Peyer's patch (tissue), 4 donors: ENCODE measurements at regions not wholly inside any gene's neighbourhood (a gene's known extent, or its start where the extent isn't known, plus 50 kb on each side); places are given as distances from the start of the nearest gene placed in this dataset.
A peak's percentile ranks its signal among the peaks of the same experiment; 100 is the strongest.

Source experiments
- DNase-seq, 3 donors: peaks; one replicate each; pipeline ENCODE4 v3.0.0-alpha.2; 2017 to 2019
- H3K27ac ChIP-seq, 4 donors: fragments of 200-600 bp; sonication (generic); one replicate each; pipeline ENCODE4 v1.5.1; 2016 to 2019
- H3K27me3 ChIP-seq, 2 donors: fragments of 200-600 bp; sonication (generic); one replicate each; pipeline ENCODE4 v1.5.1; 2019
- H3K36me3 ChIP-seq, 3 donors: fragments of 200-600 bp; sonication (generic); one replicate each; pipeline ENCODE4 v1.5.1; 2016 to 2019
- H3K4me1 ChIP-seq, 4 donors: fragments of 200-600 bp; sonication (generic); one replicate each; pipeline ENCODE4 v1.5.1; 2016 to 2019
- H3K4me3 ChIP-seq, 4 donors: fragments of 200-600 bp; sonication (generic); 1 replicate in 3 of 4; 2 replicates in 1 of 4; pipeline ENCODE4 v1.5.1; 2016 to 2019; ENCODE audit warnings: mild to moderate bottlenecking in 1 of 4
- H3K9me3 ChIP-seq, 4 donors: fragments of 200-600 bp; sonication (generic); one replicate each; pipeline ENCODE4 v1.5.1; 2016 to 2019; ENCODE audit warnings: mild to moderate bottlenecking in 1 of 4
- CTCF ChIP-seq, 6 experiments: fragments of 450-650 bp in 4 of 6; fragments of 200-600 bp in 2 of 6; sonication (generic) in 1 of 6; IDR thresholded peaks; one replicate each; pipeline ENCODE4 v1.5.1; 2017 to 2019; ENCODE audit warnings: antibody characterized with exemption in 6 of 6, mild to moderate bottlenecking in 3 of 6, moderate library complexity in 1 of 6
- POLR2A ChIP-seq, 2 donors: fragments of 450-650 bp; IDR thresholded peaks; one replicate each; pipeline ENCODE4 v1.5.1; 2017; ENCODE audit warnings: antibody characterized with exemption in 2 of 2, mild to moderate bottlenecking in 2 of 2, moderate library complexity in 2 of 2

DNA sequence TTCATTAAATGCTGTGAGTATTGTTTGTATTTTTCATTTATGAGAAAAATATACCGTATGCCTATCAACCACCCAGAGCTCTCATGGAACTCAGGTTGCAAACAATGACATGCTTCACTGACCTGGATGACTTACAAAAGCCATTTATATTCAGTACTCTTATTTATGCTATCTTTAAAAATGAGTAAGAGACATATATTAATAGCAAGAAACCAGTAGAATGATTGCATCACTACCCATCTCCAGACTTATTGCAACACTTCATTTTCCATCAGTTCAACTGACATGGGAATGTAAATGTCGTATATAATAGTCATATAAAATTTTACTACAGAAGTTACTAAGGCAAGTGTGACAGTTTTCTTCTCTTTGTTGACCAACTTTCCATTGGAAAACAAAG, 69.1 kb downstream of the OTP start:
- Histone ChIP-seq H3K4me1 (no peaks in the 10 kb centered on the region), H3K4me3 (no peak overlapping the region), H3K9me3 (no peaks in the 10 kb centered on the region), H3K27me3 (no peaks in the 10 kb centered on the region), H3K27ac (no peak overlapping the region), H3K36me3 (no peaks in the 10 kb centered on the region)
- TF ChIP-seq CTCF (IDR thresholded peaks at IDR 0.05) (no peak), POLR2A (IDR thresholded peaks at IDR 0.05) (no peak)
- DNase-seq, result no peak

DNA sequence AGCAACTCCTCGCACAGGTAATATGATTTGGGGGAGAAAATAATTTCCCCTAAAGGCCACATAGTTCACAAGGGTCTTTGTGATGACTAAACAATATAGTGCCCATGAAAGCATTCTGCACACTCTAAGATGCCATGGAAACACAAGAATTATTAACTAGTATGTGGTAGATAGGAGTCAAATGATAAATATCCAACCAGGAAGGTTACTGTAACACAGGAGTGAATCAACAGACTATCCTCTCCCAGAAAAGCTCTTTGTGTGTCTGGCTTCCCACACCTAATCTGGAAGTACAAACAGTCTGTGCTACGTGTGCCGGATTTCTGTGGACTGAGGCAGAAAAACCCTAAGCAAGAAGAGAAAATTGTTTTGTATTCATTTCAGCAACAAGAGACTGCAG, 70.0 kb downstream of the OTP start:
- Histone ChIP-seq H3K4me3 (no peak overlapping the region), H3K27ac (no peak overlapping the region), H3K36me3 (no peaks in the 10 kb centered on the region), H3K4me1 (no peaks in the 10 kb centered on the region), H3K9me3 (no peaks in the 10 kb centered on the region), H3K27me3 (no peaks in the 10 kb centered on the region)
- no peak for DNase-seq
- TF ChIP-seq POLR2A (IDR thresholded peaks at IDR 0.05) (no peak), CTCF (IDR thresholded peaks at IDR 0.05) (no peak)

- no peaks in the 10 kb centered on the region for H3K27me3 ChIP-seq
- no peaks in the 10 kb centered on the region for H3K36me3 ChIP-seq
- no peak overlapping the region for H3K4me3 ChIP-seq
- no peaks in the 10 kb centered on the region for H3K4me1 ChIP-seq
- no peak for DNase-seq
- no peaks in the 10 kb centered on the region for H3K9me3 ChIP-seq
- TF ChIP-seq POLR2A (IDR thresholded peaks at IDR 0.05) (no peak), CTCF (IDR thresholded peaks at IDR 0.05) (no peak)
- no peak overlapping the region for H3K27ac ChIP-seq
Observed at GRCh38 chr5:77568082-77568481, 70.4 kb downstream of the OTP start.

DNA sequence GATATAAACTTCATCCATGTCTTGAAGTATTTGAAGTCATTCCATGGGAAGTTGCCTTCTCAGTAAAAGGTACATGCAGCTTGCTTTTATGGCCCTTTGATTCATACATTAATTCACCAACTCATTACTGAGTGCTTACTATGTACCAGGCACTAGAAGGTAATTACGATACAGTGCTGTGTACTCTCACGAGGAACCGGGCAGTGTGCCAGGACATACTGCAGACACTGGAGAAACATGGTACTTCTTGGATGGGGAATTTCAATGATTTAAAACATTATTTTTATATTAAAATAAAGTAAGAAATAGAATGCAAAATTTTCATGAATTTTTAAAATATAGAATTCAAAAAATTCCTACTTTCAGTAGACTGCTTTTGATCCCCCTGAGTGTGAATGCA, 71.4 kb upstream of the WDR41 start:
- Histone ChIP-seq H3K4me1 (no peaks in the 10 kb centered on the region), H3K9me3 (no peaks in the 10 kb centered on the region), H3K27ac (no peak overlapping the region), H3K36me3 (no peaks in the 10 kb centered on the region), H3K27me3 (no peaks in the 10 kb centered on the region), H3K4me3 (no peak overlapping the region)
- no peak for TF ChIP-seq CTCF (IDR thresholded peaks at IDR 0.05)
- no peak for TF ChIP-seq POLR2A (IDR thresholded peaks at IDR 0.05)
- DNase-seq, result no peak

DNA sequence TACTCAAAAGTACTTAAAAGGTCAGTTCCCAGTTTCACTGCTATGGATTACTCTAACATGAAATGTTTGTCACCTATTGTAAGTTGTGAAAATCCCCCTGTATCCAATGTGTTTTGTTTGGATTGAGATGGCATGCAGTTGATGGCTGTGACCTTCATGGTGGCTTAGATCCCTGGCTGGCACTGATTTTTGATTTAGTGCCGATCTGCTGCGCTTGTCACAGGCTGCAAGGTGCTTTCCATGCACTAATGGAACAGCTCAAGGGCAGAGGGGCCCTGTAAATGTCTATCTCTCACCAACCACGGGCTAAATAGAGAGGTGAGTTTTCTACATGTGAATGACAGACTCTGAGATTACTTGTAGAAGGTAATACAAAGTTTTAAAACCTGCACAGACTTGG, 69.8 kb upstream of the WDR41 start:
- H3K4me3 ChIP-seq, result no peak overlapping the region
- TF ChIP-seq CTCF (IDR thresholded peaks at IDR 0.05), result no peak
- TF ChIP-seq POLR2A (IDR thresholded peaks at IDR 0.05), result no peak
- no peak for DNase-seq
- no peak overlapping the region for H3K27ac ChIP-seq
- no peaks in the 10 kb centered on the region for H3K27me3 ChIP-seq
- H3K36me3 ChIP-seq, result no peaks in the 10 kb centered on the region
- H3K4me1 ChIP-seq, result no peaks in the 10 kb centered on the region
- no peaks in the 10 kb centered on the region for H3K9me3 ChIP-seq

- no peak for DNase-seq
- Histone ChIP-seq H3K4me1 (no peaks in the 10 kb centered on the region), H3K9me3 (no peaks in the 10 kb centered on the region), H3K27me3 (no peaks in the 10 kb centered on the region), H3K36me3 (no peaks in the 10 kb centered on the region), H3K4me3 (no peak overlapping the region), H3K27ac (no peak overlapping the region)
- TF ChIP-seq CTCF (IDR thresholded peaks at IDR 0.05), result peak in 4 of 6 experiments; percentile 40 to 55 (median 52)
- no peak for TF ChIP-seq POLR2A (IDR thresholded peaks at IDR 0.05)
Observed at GRCh38 chr5:77560677-77561263, 68.7 kb upstream of the WDR41 start.
